CD8-positive, alpha-beta memory T cell (primary cell): ENCODE measurements at regions not wholly inside any gene's neighbourhood (a gene's known extent, or its start where the extent isn't known, plus 50 kb on each side); places are given as distances from the start of the nearest gene placed in this dataset.

ENCODE experiments used
- CTCF ChIA-PET: fragments of 350-600 bp; sonication (Branson Sonifier 250); formaldehyde crosslinking; loops from one replicate; lab custom pipeline; 2021; ENCODE audit warnings: antibody characterized with exemption; lab: Charles Lee
- POLR2A ChIA-PET: fragments of 350-600 bp; sonication (Branson Sonifier 250); formaldehyde crosslinking; loops from one replicate; lab custom pipeline; 2021; ENCODE audit warnings: antibody characterized with exemption; lab: Charles Lee
- DNase-seq, 5 donors: peaks; one replicate each; pipeline versions ENCODE4 v3.0.0 to v3.0.0-alpha.2; 2020 to 2022; ENCODE audit warnings: mixed read lengths in 1 of 5
- H3K27ac ChIP-seq: one replicate; pipeline ENCODE4 v1.7.0; 2013; ENCODE audit warnings: low read depth, mild to moderate bottlenecking, low read length, moderate library complexity
- H3K27me3 ChIP-seq: 2 replicates; pipeline ENCODE4 v1.7.0; 2013; ENCODE audit warnings: low read length, mild to moderate bottlenecking; ENCODE audit not compliant: insufficient read depth, poor library complexity, severe bottlenecking
- H3K36me3 ChIP-seq: 2 replicates; pipeline ENCODE4 v1.7.0; 2013; ENCODE audit warnings: mild to moderate bottlenecking, low read length, moderate library complexity; ENCODE audit not compliant: insufficient read depth
- H3K4me1 ChIP-seq: 2 replicates; pipeline ENCODE4 v1.7.0; 2013; ENCODE audit warnings: mild to moderate bottlenecking, low read length, moderate library complexity; ENCODE audit not compliant: insufficient read depth
- H3K4me3 ChIP-seq: 2 replicates; pipeline ENCODE4 v1.7.0; 2013; ENCODE audit warnings: mild to moderate bottlenecking, low read length
- H3K9me3 ChIP-seq: 2 replicates; pipeline ENCODE4 v1.7.0; 2013; ENCODE audit warnings: mild to moderate bottlenecking, low read length
- H3K27ac Mint-ChIP-seq, 8 donors: one replicate each; pipeline ENCODE4 v1.8.0; 2020 to 2021; ENCODE audit warnings: mixed read lengths in 8 of 8, mild to moderate bottlenecking in 6 of 8, inconsistent platforms in 3 of 8, moderate library complexity in 3 of 8
- H3K27me3 Mint-ChIP-seq, 2 donors: one replicate each; pipeline ENCODE4 v1.8.0; 2020 to 2021; ENCODE audit warnings: mixed read lengths in 2 of 2, mild to moderate bottlenecking in 1 of 2, moderate library complexity in 1 of 2
- H3K36me3 Mint-ChIP-seq, 3 donors: one replicate each; pipeline ENCODE4 v1.8.0; 2020 to 2021; ENCODE audit warnings: mixed read lengths in 3 of 3, inconsistent platforms in 1 of 3, mild to moderate bottlenecking in 1 of 3
- H3K4me1 Mint-ChIP-seq, 3 donors: one replicate each; pipeline ENCODE4 v1.8.0; 2020 to 2021; ENCODE audit warnings: mixed read lengths in 3 of 3, inconsistent platforms in 1 of 3, mild to moderate bottlenecking in 1 of 3
- H3K4me3 Mint-ChIP-seq, 7 donors: one replicate each; pipeline ENCODE4 v1.8.0; 2020 to 2021; ENCODE audit warnings: mixed read lengths in 7 of 7, mild to moderate bottlenecking in 6 of 7, moderate library complexity in 4 of 7, inconsistent platforms in 2 of 7
- H3K9me3 Mint-ChIP-seq, 5 donors: one replicate each; pipeline ENCODE4 v1.8.0; 2020 to 2022; ENCODE audit warnings: mixed read lengths in 5 of 5, mild to moderate bottlenecking in 3 of 5, moderate library complexity in 2 of 5, inconsistent platforms in 1 of 5

DNA sequence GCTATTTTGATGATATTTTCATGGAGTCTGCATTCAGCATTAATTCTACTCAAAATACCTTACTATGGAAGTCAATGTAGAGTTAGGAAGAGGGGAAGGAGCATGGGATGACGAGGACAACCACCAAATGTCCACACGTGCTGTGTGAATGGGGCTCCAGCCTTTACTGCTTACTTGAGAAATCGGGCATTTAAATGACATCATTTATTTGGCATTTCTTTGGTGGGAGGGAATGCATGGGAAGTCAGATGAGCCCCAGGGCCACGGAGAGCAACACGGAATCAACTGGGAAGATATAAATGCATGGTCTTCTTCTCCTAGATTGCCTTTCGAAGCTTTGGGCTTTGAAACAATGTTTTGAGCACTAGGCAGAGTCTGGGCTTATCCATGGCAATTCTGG lies 458.5 kb upstream of the KLF4 start:
- Mint-ChIP-seq H3K9me3 (peaks cover 3 to 13% (median 8%) of the 10 kb centered on the region in 5 donors), H3K27me3 (no peaks in the 10 kb centered on the region), H3K4me1 (no peaks in the 10 kb centered on the region), H3K36me3 (no peaks in the 10 kb centered on the region), H3K27ac (no peak overlapping the region), H3K4me3 (no peak overlapping the region)
- Histone ChIP-seq H3K4me1 (no peaks in the 10 kb centered on the region), H3K27me3 (no peaks in the 10 kb centered on the region), H3K9me3 (no peaks in the 10 kb centered on the region), H3K27ac (no peak overlapping the region), H3K4me3 (no peak overlapping the region), H3K36me3 (no peaks in the 10 kb centered on the region)
- POLR2A ChIA-PET: no interaction called here
- CTCF ChIA-PET: no interaction called here
- DNase-seq: no peak

DNA sequence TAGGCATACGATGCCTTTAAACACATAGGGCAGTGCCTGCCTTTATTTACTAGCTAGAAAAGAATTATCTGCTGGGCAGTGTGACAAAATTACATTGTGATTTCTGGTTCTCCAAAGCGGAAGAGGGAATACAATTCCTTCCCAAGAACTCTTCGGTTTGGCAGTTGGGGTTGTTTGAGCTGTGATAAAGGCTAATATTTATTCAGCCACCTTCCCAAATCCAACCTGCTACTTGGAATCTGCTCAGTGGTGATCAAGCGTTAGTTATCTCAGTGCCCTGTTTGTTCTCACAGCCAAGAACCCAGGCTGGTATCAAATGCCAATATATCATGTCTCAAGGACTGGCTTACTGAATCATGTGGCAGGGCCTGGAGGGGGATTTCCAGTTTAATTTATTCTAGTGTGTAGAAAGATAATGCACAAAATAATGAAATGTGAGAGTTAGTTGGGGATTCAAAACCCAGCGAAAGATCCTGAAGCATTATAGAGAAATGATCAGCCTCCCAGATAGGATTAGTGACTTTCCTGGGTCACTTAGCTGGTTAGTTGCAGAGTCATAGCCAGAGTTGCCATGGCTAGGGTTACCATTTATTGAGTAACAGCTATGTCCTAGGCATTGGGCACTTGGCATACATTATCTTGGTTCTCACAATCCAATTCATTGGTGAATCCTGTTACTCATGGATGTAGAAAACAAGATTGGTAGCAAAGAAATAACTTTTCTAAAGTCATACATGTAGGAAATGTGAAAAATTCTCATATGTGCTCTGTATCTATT lies 457.0 kb upstream of the KLF4 start:
- no peak overlapping the region for H3K27ac Mint-ChIP-seq
- H3K4me1 ChIP-seq: no peaks in the 10 kb centered on the region
- H3K9me3 Mint-ChIP-seq: peaks cover 3 to 13% (median 7%) of the 10 kb centered on the region in 5 donors
- no peak overlapping the region for H3K27ac ChIP-seq
- DNase-seq: no peak
- CTCF ChIA-PET: no interaction called here
- no peaks in the 10 kb centered on the region for H3K36me3 ChIP-seq
- H3K36me3 Mint-ChIP-seq: no peaks in the 10 kb centered on the region
- H3K4me1 Mint-ChIP-seq: no peaks in the 10 kb centered on the region
- POLR2A ChIA-PET: no interaction called here
- H3K27me3 Mint-ChIP-seq: no peaks in the 10 kb centered on the region
- no peaks in the 10 kb centered on the region for H3K9me3 ChIP-seq
- H3K4me3 Mint-ChIP-seq: no peak overlapping the region
- H3K4me3 ChIP-seq: no peak overlapping the region
- H3K27me3 ChIP-seq: no peaks in the 10 kb centered on the region

DNA sequence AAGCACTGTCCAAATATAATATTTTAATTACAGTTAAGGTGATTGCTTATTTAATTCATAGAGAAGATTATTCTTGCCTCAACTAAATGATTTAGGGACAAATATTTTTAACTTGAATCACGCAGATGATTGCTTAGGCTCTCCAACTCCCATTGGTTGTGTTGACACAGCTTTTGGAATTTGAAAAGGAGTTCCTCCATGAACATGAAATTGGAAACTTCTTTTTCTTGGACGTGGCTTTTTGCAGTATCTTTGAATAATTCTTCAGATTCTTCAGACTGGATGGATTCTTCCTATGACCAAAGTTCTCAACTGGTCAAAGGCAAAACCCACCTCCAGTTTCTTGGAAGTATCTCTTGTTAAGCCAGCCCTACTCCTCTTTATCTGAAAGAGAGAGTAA lies 456.4 kb upstream of the KLF4 start:
- no peak overlapping the region for H3K27ac ChIP-seq
- no peaks in the 10 kb centered on the region for H3K36me3 Mint-ChIP-seq
- H3K27ac Mint-ChIP-seq: no peak overlapping the region
- peaks cover 3 to 13% (median 5%) of the 10 kb centered on the region in 5 donors for H3K9me3 Mint-ChIP-seq
- no peaks in the 10 kb centered on the region for H3K4me1 Mint-ChIP-seq
- no peaks in the 10 kb centered on the region for H3K27me3 Mint-ChIP-seq
- no peaks in the 10 kb centered on the region for H3K9me3 ChIP-seq
- no peak for DNase-seq
- no peaks in the 10 kb centered on the region for H3K27me3 ChIP-seq
- no peak overlapping the region for H3K4me3 ChIP-seq
- no peak overlapping the region for H3K4me3 Mint-ChIP-seq
- H3K36me3 ChIP-seq: no peaks in the 10 kb centered on the region
- CTCF ChIA-PET: no interaction called here
- POLR2A ChIA-PET: no interaction called here
- no peaks in the 10 kb centered on the region for H3K4me1 ChIP-seq

DNA sequence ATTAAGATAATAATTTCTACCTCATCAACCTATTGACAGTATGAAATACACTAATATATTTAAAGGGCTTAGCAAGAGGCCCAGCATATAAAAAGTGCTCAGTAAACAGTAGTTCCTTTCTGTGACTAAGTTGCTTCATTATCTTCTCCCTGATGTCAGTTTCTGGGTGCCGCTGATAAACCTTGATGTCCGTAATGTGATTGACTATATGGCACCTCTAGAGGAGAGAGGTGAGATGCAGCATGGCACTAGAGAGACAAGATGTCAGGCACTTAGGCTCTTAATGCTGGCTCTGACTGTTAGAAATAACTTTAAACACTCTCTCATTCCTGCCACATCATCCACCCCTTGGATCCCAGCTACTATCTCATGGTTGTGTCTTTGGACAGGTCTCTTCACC lies 455.9 kb upstream of the KLF4 start:
- H3K27me3 ChIP-seq: no peaks in the 10 kb centered on the region
- Mint-ChIP-seq H3K4me3 (no peak overlapping the region), H3K27ac (no peak overlapping the region), H3K27me3 (no peaks in the 10 kb centered on the region), H3K9me3 (peaks cover 1 to 12% (median 4%) of the 10 kb centered on the region in 5 donors), H3K4me1 (no peaks in the 10 kb centered on the region), H3K36me3 (no peaks in the 10 kb centered on the region)
- H3K27ac ChIP-seq: no peak overlapping the region
- POLR2A ChIA-PET: no interaction called here
- no peak overlapping the region for H3K4me3 ChIP-seq
- CTCF ChIA-PET: no interaction called here
- no peak for DNase-seq
- no peaks in the 10 kb centered on the region for H3K9me3 ChIP-seq
- no peaks in the 10 kb centered on the region for H3K36me3 ChIP-seq
- H3K4me1 ChIP-seq: no peaks in the 10 kb centered on the region

DNA sequence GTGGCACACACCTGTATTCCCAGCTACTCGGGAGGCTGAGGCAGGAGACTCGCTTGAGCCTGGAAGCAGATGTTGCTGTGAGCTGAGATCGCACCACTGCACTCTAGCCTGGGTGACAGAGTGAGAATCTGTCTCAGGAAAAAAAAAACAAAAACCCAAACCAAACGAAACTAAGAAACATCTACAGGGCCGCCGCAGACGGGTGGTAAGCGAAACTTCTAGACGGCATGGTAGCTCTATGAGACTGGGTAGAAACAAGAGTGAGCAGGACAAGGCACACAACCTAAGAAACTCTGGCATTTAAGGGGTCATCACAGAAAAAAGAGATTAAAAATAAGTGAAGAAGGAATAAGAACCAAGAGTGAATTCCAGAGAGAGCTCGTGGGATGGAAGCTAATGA lies 454.8 kb upstream of the KLF4 start:
- Histone ChIP-seq H3K4me1 (no peaks in the 10 kb centered on the region), H3K27me3 (no peaks in the 10 kb centered on the region), H3K36me3 (no peaks in the 10 kb centered on the region), H3K9me3 (no peaks in the 10 kb centered on the region), H3K4me3 (no peak overlapping the region), H3K27ac (no peak overlapping the region)
- Mint-ChIP-seq H3K27ac (no peak overlapping the region), H3K36me3 (no peaks in the 10 kb centered on the region), H3K27me3 (peaks cover 0 to 2% of the 10 kb centered on the region in 2 donors), H3K9me3 (peaks cover 2 to 4% (median 4%) of the 10 kb centered on the region in 5 donors), H3K4me3 (no peak overlapping the region), H3K4me1 (no peaks in the 10 kb centered on the region)
- POLR2A ChIA-PET: no interaction called here
- CTCF ChIA-PET: no interaction called here
- DNase-seq: no peak

DNA sequence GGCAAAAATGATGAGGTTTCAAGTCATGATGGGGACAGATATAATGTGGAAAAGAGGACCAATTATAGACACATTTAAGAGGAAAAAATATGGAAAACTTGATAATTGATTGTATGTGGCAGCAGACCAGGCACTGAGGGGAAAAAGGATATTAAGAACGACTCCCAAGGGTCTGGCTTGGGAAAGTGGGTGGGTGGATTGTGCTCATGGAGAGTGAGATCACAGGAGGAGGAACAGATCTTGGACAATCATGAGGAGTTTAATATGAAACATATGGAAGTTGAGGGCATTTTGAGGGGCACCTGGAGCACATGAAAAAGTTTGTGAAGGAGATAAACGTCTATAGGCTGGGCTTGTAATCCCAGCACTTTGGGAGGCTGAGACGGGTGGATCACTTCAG lies 454.3 kb upstream of the KLF4 start:
- H3K4me3 ChIP-seq: no peak overlapping the region
- no peak overlapping the region for H3K4me3 Mint-ChIP-seq
- no peaks in the 10 kb centered on the region for H3K36me3 Mint-ChIP-seq
- H3K27ac ChIP-seq: no peak overlapping the region
- H3K36me3 ChIP-seq: no peaks in the 10 kb centered on the region
- DNase-seq: no peak
- no peak overlapping the region for H3K27ac Mint-ChIP-seq
- H3K9me3 Mint-ChIP-seq: peaks cover 2 to 4% (median 4%) of the 10 kb centered on the region in 5 donors
- H3K27me3 ChIP-seq: no peaks in the 10 kb centered on the region
- H3K4me1 ChIP-seq: no peaks in the 10 kb centered on the region
- peaks cover 0 to 2% of the 10 kb centered on the region in 2 donors for H3K27me3 Mint-ChIP-seq
- ChIA-PET POLR2A (no interaction called here), CTCF (no interaction called here)
- no peaks in the 10 kb centered on the region for H3K9me3 ChIP-seq
- H3K4me1 Mint-ChIP-seq: no peaks in the 10 kb centered on the region

DNA sequence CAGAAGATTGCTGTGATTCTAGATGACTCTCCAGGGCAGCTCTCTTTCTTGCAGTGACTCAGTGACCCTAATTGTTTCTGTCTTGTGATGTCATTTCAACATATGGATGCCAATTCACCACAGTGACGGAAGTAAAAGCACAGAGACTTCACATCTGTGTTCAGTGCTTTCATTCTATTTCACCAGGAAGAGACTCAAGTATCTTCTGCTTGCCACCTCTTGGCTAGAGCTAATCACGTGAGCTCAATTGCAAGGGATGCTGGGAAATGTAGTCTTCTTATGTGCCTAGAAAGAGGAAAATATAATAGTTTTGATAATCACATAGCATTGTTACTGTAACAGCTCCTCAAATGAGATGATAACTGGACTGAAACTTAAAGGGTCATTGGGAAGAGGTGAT lies 453.3 kb upstream of the KLF4 start:
- Histone ChIP-seq H3K4me1 (no peaks in the 10 kb centered on the region), H3K27ac (no peak overlapping the region), H3K9me3 (no peaks in the 10 kb centered on the region), H3K27me3 (no peaks in the 10 kb centered on the region), H3K36me3 (no peaks in the 10 kb centered on the region), H3K4me3 (no peak overlapping the region)
- ChIA-PET POLR2A (no interaction called here), CTCF (no interaction called here)
- H3K27me3 Mint-ChIP-seq: peaks cover 0 to 2% of the 10 kb centered on the region in 2 donors
- no peak overlapping the region for H3K4me3 Mint-ChIP-seq
- H3K27ac Mint-ChIP-seq: no peak overlapping the region
- no peak for DNase-seq
- H3K9me3 Mint-ChIP-seq: peaks cover 2 to 4% (median 4%) of the 10 kb centered on the region in 5 donors
- H3K4me1 Mint-ChIP-seq: no peaks in the 10 kb centered on the region
- H3K36me3 Mint-ChIP-seq: no peaks in the 10 kb centered on the region

DNA sequence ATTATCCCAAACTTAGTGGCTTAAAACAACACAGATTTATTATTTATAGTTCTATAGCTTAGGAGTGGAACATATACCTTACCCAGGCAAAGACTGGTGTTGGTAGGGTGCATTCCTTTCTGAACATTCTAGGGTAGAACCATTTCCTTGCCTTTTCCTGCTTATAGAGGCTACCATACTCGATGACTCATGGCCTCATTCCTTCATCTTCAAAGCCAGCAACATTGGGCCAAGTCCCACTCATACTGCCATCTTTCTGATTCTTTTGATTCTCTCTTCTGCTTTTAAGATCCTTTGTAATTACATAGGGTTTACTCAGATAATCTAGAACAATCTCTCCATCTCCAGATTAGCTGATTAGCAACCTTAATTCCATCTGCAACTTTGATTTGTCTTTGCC lies 452.7 kb upstream of the KLF4 start:
- no peaks in the 10 kb centered on the region for H3K36me3 ChIP-seq
- no peaks in the 10 kb centered on the region for H3K27me3 ChIP-seq
- no peak for DNase-seq
- no peaks in the 10 kb centered on the region for H3K9me3 ChIP-seq
- ChIA-PET POLR2A (no interaction called here), CTCF (no interaction called here)
- H3K4me3 Mint-ChIP-seq: no peak overlapping the region
- no peak overlapping the region for H3K27ac ChIP-seq
- no peak overlapping the region for H3K27ac Mint-ChIP-seq
- H3K27me3 Mint-ChIP-seq: peaks cover 0 to 2% of the 10 kb centered on the region in 2 donors
- H3K36me3 Mint-ChIP-seq: no peaks in the 10 kb centered on the region
- peaks cover 2 to 6% (median 4%) of the 10 kb centered on the region in 5 donors for H3K9me3 Mint-ChIP-seq
- no peaks in the 10 kb centered on the region for H3K4me1 ChIP-seq
- no peaks in the 10 kb centered on the region for H3K4me1 Mint-ChIP-seq
- no peak overlapping the region for H3K4me3 ChIP-seq
